ENCODE measurements at regions not wholly inside any gene's neighbourhood (a gene's known extent, or its start where the extent isn't known, plus 50 kb on each side); places are given as distances from the start of the nearest gene placed in this dataset.
A peak's percentile ranks its signal among the peaks of the same experiment; 100 is the strongest.

- Histone ChIP-seq H3K36me3 (replicated peaks in 1 of 2; ENCODE audit: control extremely low read depth in 1 of 2, control insufficient read depth in 1 of 2, extremely low read depth in 1 of 2, insufficient read depth in 2 of 2, low read length in 1 of 2) (no peaks in the 10 kb centered on the region), H3K9me3 (ENCODE audit: control extremely low read depth in 1 of 3, control insufficient read depth in 2 of 3, insufficient read depth in 1 of 3, low read length in 2 of 3) (peaks cover 5 to 7% (median 5%) of the 10 kb centered on the region in 3 donors), H3K4me3 (ENCODE audit: control extremely low read depth in 1 of 5, extremely low read depth in 1 of 5, insufficient read depth in 1 of 5, low read depth in 2 of 5, low read length in 4 of 5) (no peak overlapping the region), H2AFZ (ENCODE audit: insufficient read depth, low read depth, low read length, poor library complexity, severe bottlenecking) (no peak overlapping the region), H3K27ac (ENCODE audit: low read length in 2 of 2) (no peak overlapping the region), H3K79me2 (ENCODE audit: control insufficient read depth, insufficient read depth, low read length) (no peaks in the 10 kb centered on the region), H3K9ac (ENCODE audit: low read length) (no peak overlapping the region), H4K20me1 (ENCODE audit: control insufficient read depth, insufficient read depth, low read length, poor library complexity, severe bottlenecking) (no peaks in the 10 kb centered on the region), H3K27me3 (replicated peaks in 1 of 4; ENCODE audit: control extremely low read depth in 1 of 4, control insufficient read depth in 3 of 4, insufficient read depth in 4 of 4, low read length in 3 of 4) (no peaks in the 10 kb centered on the region), H3K4me1 (ENCODE audit: control insufficient read depth in 2 of 2, insufficient read depth in 2 of 2, low read length in 2 of 2) (peaks cover 0 to 11% of the 10 kb centered on the region in 2 donors), H3K4me2 (replicated peaks; ENCODE audit: low read depth, low read length, poor library complexity, severe bottlenecking) (no peak overlapping the region)
- Mint-ChIP-seq H3K4me1 (peaks cover 7% of the 10 kb centered on the region), H3K27me3 (no peaks in the 10 kb centered on the region), H3K4me3 (no peak overlapping the region), H3K9me3 (ENCODE audit: insufficient read depth) (peaks cover 4% of the 10 kb centered on the region), H3K27ac (no peak overlapping the region)
- CTCF ChIA-PET = no interaction called here
- POLR2A ChIA-PET = no interaction called here
- DNase-seq = no peak
- intact Hi-C loops (cut with micrococcal nuclease) = no loop called here
- no peak for TF ChIP-seq EZH2 (IDR thresholded peaks at IDR 0.05; ENCODE audit: borderline replicate concordance, insufficient read depth, low read depth, low read length, poor library complexity, severe bottlenecking)
- TF ChIP-seq CTCF (IDR thresholded peaks at IDR 0.05) = no peak
- no peak for ATAC-seq (ENCODE audit: low read depth)
- no CpG with 5 or more reads among the region's 2 CpGs for WGBS (ENCODE audit: insufficient coverage)
Measured at GRCh38 chr6:132007474-132008190, 56.5 kb upstream of the CCN2 start.

- H3K4me3 Mint-ChIP-seq = no peak overlapping the region
- Histone ChIP-seq H3K9me3 (ENCODE audit: control extremely low read depth in 1 of 3, control insufficient read depth in 2 of 3, insufficient read depth in 1 of 3, low read length in 2 of 3) (peaks cover 5 to 7% (median 5%) of the 10 kb centered on the region in 3 donors), H3K36me3 (replicated peaks in 1 of 2; ENCODE audit: control extremely low read depth in 1 of 2, control insufficient read depth in 1 of 2, extremely low read depth in 1 of 2, insufficient read depth in 2 of 2, low read length in 1 of 2) (no peaks in the 10 kb centered on the region), H3K4me3 (ENCODE audit: control extremely low read depth in 1 of 5, extremely low read depth in 1 of 5, insufficient read depth in 1 of 5, low read depth in 2 of 5, low read length in 4 of 5) (no peak overlapping the region), H2AFZ (ENCODE audit: insufficient read depth, low read depth, low read length, poor library complexity, severe bottlenecking) (no peak overlapping the region), H3K27me3 (replicated peaks in 1 of 4; ENCODE audit: control extremely low read depth in 1 of 4, control insufficient read depth in 3 of 4, insufficient read depth in 4 of 4, low read length in 3 of 4) (no peaks in the 10 kb centered on the region), H3K4me1 (ENCODE audit: control insufficient read depth in 2 of 2, insufficient read depth in 2 of 2, low read length in 2 of 2) (peaks cover 0 to 11% of the 10 kb centered on the region in 2 donors), H3K27ac (ENCODE audit: low read length in 2 of 2) (no peak overlapping the region), H4K20me1 (ENCODE audit: control insufficient read depth, insufficient read depth, low read length, poor library complexity, severe bottlenecking) (no peaks in the 10 kb centered on the region), H3K9ac (ENCODE audit: low read length) (no peak overlapping the region), H3K79me2 (ENCODE audit: control insufficient read depth, insufficient read depth, low read length) (no peaks in the 10 kb centered on the region), H3K4me2 (replicated peaks; ENCODE audit: low read depth, low read length, poor library complexity, severe bottlenecking) (peak overlapping the region; percentile 9)
- intact Hi-C loops (cut with micrococcal nuclease) = no loop called here
- ATAC-seq (ENCODE audit: low read depth) = no peak
- H3K27ac Mint-ChIP-seq = no peak overlapping the region
- peaks cover 4% of the 10 kb centered on the region for H3K9me3 Mint-ChIP-seq (ENCODE audit: insufficient read depth)
- no peaks in the 10 kb centered on the region for H3K27me3 Mint-ChIP-seq
- H3K4me1 Mint-ChIP-seq = peaks cover 7% of the 10 kb centered on the region
- WGBS (ENCODE audit: insufficient coverage) = no CpG with 5 or more reads among the region's 2 CpGs
- CTCF ChIA-PET = no interaction called here
- TF ChIP-seq CTCF (IDR thresholded peaks at IDR 0.05) (no peak), EZH2 (IDR thresholded peaks at IDR 0.05; ENCODE audit: borderline replicate concordance, insufficient read depth, low read depth, low read length, poor library complexity, severe bottlenecking) (no peak)
- POLR2A ChIA-PET = no interaction called here
- peak; percentile 10 for DNase-seq
Measured at GRCh38 chr6:132005178-132005577, 54.0 kb upstream of the CCN2 start.

All from B cell (primary cell).